Keratinocyte (primary cell): ENCODE measurements at regions not wholly inside any gene's neighbourhood (a gene's known extent, or its start where the extent isn't known, plus 50 kb on each side); places are given as distances from the start of the nearest gene placed in this dataset.

Experiments used
- DNase-seq: peaks from one replicate; pipeline ENCODE4 v3.0.0-alpha.2; 2011; ENCODE audit warnings: low read depth, missing footprints, low spot score
- FAIRE-seq: peaks from 2 replicates; lab custom pipeline; 2011; peaks lifted over from hg19 to GRCh38; lab: Jason Lieb, UNC
- H2AFZ ChIP-seq: 2 replicates; pipeline ENCODE4 v1.6.0; 2012; ENCODE audit warnings: low read length, control low read depth, inconsistent platforms; ENCODE audit not compliant: control insufficient read depth
- H3K27ac ChIP-seq: 2 replicates; pipeline ENCODE4 v1.5.1; 2011; ENCODE audit warnings: low read length; ENCODE audit not compliant: control insufficient read depth, insufficient read depth
- H3K27me3 ChIP-seq: 3 replicates; pipeline ENCODE4 v1.6.0; 2011; ENCODE audit warnings: low read length; ENCODE audit not compliant: control insufficient read depth, insufficient read depth; ENCODE audit errors: extremely low read depth
- H3K36me3 ChIP-seq, 2 experiments: 2 replicates in 1 of 2; 3 replicates in 1 of 2; pipeline ENCODE4 v1.5.1; 2011; ENCODE audit warnings: low read length in 2 of 2, mild to moderate bottlenecking in 1 of 2; ENCODE audit not compliant: control insufficient read depth in 2 of 2, insufficient read depth in 2 of 2; ENCODE audit errors: extremely low read depth in 1 of 2
- H3K4me1 ChIP-seq: 3 replicates; pipeline ENCODE4 v1.5.1; 2011; ENCODE audit warnings: low read length; ENCODE audit not compliant: control insufficient read depth, insufficient read depth; ENCODE audit errors: extremely low read depth
- H3K4me2 ChIP-seq: 3 replicates; pipeline ENCODE4 v1.6.0; 2011; ENCODE audit warnings: low read depth, low read length; ENCODE audit not compliant: control insufficient read depth, insufficient read depth; ENCODE audit errors: extremely low read depth
- H3K4me3 ChIP-seq, 3 experiments: fragments of 200-600 bp in 1 of 3; sonication (generic) in 1 of 3; 2 replicates in 2 of 3; 3 replicates in 1 of 3; pipeline ENCODE4 v1.5.1; 2011 to 2016; ENCODE audit warnings: low read length in 3 of 3, mild to moderate bottlenecking in 3 of 3, control low read depth in 2 of 3, inconsistent platforms in 1 of 3, low read depth in 1 of 3, mixed read lengths in 1 of 3, mixed run types in 1 of 3, moderate library complexity in 1 of 3; ENCODE audit not compliant: control insufficient read depth in 2 of 3, insufficient read depth in 2 of 3; ENCODE audit errors: extremely low read depth in 1 of 3
- H3K79me2 ChIP-seq: 2 replicates; pipeline ENCODE4 v1.6.0; 2012; ENCODE audit warnings: low read length; ENCODE audit not compliant: control insufficient read depth, insufficient read depth
- H3K9ac ChIP-seq: 3 replicates; pipeline ENCODE4 v1.6.0; 2011; ENCODE audit warnings: low read length; ENCODE audit not compliant: control insufficient read depth, insufficient read depth; ENCODE audit errors: extremely low read depth
- H3K9me1 ChIP-seq: 3 replicates; pipeline ENCODE4 v1.6.0; 2011; ENCODE audit warnings: low read length; ENCODE audit not compliant: control insufficient read depth, insufficient read depth; ENCODE audit errors: extremely low read depth
- H3K9me3 ChIP-seq: 2 replicates; pipeline ENCODE4 v1.5.1; 2012; ENCODE audit warnings: low read depth, low read length; ENCODE audit not compliant: control insufficient read depth
- H4K20me1 ChIP-seq: 3 replicates; pipeline ENCODE4 v1.6.0; 2011; ENCODE audit warnings: low read length; ENCODE audit not compliant: control insufficient read depth, insufficient read depth; ENCODE audit errors: extremely low read depth
- EZH2 ChIP-seq: IDR thresholded peaks from one replicate; pipeline ENCODE4 v1.6.1; 2012; ENCODE audit warnings: inconsistent platforms, mild to moderate bottlenecking, low read length, moderate library complexity
- dilution Hi-C: fragments of 300-500 bp; cut with MboI; formaldehyde crosslinking; loops from one replicate; pipeline ENCODE4 v1.7.0; 2020; ENCODE audit warnings: low sequenced_read_pairs; ENCODE audit not compliant: extremely low pct_ligation_motif_present
- TF ChIP-seq, protein P1 (sequence below), 3 experiments: IDR thresholded peaks in 1 of 3; conservative IDR thresholded peaks in 1 of 3; optimal IDR thresholded peaks in 1 of 3; 2 replicates in 2 of 3; 3 replicates in 1 of 3; pipeline versions ENCODE3 to v1.5.1; 2011; ENCODE audit warnings: low read length in 3 of 3, mild to moderate bottlenecking in 3 of 3, moderate library complexity in 2 of 3, control low read depth in 1 of 3, inconsistent platforms in 1 of 3; ENCODE audit not compliant: insufficient read depth in 2 of 3; ENCODE audit errors: extremely low read depth in 1 of 3

GRCh38 chr10:44516891-44517290 is 132.0 kb upstream of the CXCL12 start:
- Histone ChIP-seq H3K4me1 (no peaks in the 10 kb centered on the region), H3K4me3 (no peak overlapping the region), H3K9me1 (no peaks in the 10 kb centered on the region), H2AFZ (no peak overlapping the region), H3K27ac (no peak overlapping the region), H4K20me1 (no peaks in the 10 kb centered on the region), H3K36me3 (no peaks in the 10 kb centered on the region), H3K27me3 (no peaks in the 10 kb centered on the region), H3K9ac (no peak overlapping the region), H3K79me2 (no peaks in the 10 kb centered on the region), H3K4me2 (no peak overlapping the region), H3K9me3 (peaks cover 2% of the 10 kb centered on the region)
- no peak for DNase-seq
- no peak for FAIRE-seq
- dilution Hi-C loops: no loop called here
- TF ChIP-seq EZH2: no peak
- TF ChIP-seq, protein P1, sequence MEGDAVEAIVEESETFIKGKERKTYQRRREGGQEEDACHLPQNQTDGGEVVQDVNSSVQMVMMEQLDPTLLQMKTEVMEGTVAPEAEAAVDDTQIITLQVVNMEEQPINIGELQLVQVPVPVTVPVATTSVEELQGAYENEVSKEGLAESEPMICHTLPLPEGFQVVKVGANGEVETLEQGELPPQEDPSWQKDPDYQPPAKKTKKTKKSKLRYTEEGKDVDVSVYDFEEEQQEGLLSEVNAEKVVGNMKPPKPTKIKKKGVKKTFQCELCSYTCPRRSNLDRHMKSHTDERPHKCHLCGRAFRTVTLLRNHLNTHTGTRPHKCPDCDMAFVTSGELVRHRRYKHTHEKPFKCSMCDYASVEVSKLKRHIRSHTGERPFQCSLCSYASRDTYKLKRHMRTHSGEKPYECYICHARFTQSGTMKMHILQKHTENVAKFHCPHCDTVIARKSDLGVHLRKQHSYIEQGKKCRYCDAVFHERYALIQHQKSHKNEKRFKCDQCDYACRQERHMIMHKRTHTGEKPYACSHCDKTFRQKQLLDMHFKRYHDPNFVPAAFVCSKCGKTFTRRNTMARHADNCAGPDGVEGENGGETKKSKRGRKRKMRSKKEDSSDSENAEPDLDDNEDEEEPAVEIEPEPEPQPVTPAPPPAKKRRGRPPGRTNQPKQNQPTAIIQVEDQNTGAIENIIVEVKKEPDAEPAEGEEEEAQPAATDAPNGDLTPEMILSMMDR (optimal IDR thresholded peaks at IDR 0.05 in 1 of 3, IDR thresholded peaks at IDR 0.05 in 1 of 3, conservative IDR thresholded peaks at IDR 0.05 in 1 of 3; ENCODE audit: extremely low read depth in 1 of 3, insufficient read depth in 2 of 3, low read length in 3 of 3): no peak

GRCh38 chr10:44517635-44518034 is 132.7 kb upstream of the CXCL12 start:
- FAIRE-seq (no peak), DNase-seq (no peak)
- TF ChIP-seq EZH2: no peak
- TF ChIP-seq, protein P1 (optimal IDR thresholded peaks at IDR 0.05 in 1 of 3, IDR thresholded peaks at IDR 0.05 in 1 of 3, conservative IDR thresholded peaks at IDR 0.05 in 1 of 3; ENCODE audit: extremely low read depth in 1 of 3, insufficient read depth in 2 of 3, low read length in 3 of 3): no peak
- Histone ChIP-seq H3K36me3 (no peaks in the 10 kb centered on the region), H3K9me1 (no peaks in the 10 kb centered on the region), H4K20me1 (no peaks in the 10 kb centered on the region), H3K27ac (no peak overlapping the region), H3K27me3 (no peaks in the 10 kb centered on the region), H3K4me3 (no peak overlapping the region), H3K4me2 (no peak overlapping the region), H3K9ac (no peak overlapping the region), H3K79me2 (no peaks in the 10 kb centered on the region), H3K9me3 (peaks cover 2% of the 10 kb centered on the region), H2AFZ (no peak overlapping the region), H3K4me1 (no peaks in the 10 kb centered on the region)
- dilution Hi-C loops: no loop called here
